ENCODE measurements at regions not wholly inside any gene's neighbourhood (a gene's known extent, or its start where the extent isn't known, plus 50 kb on each side); places are given as distances from the start of the nearest gene placed in this dataset.

DNA sequence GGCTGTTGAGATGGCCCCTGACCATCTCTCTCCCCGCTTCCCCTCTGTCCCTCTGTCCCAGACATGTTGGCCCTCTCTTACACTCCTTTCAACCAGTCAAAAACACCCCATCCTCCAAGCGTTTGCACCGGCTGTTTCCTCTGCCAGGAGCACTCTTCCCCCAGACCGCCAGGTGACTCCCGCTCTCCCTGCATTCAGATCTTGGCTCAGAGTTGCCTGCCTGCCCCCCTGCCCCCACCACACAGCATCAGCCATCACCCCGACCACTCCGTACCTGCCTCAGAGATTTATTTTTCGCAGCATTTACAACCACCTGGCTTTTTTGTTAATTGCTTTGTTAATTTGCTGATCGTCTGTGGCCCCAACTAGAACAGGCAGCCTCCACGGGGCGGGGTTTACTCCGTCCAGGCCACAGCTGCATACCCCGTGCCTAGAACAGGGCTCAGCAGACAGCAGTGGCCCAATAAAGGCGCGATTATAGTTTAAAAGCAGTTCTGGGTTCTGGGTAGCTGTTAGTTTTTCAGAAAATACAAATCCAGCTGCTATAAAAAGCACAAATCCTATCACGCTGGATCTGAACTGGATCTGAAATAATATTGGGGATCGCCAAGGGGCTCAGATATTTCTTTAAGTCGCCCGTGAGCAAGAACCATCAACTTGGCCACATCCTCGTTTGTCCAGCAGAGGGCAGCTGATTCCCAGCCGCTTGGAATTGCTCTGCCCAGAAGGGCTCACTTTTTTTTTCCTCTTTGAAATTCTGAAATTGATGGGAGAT, 173.6 kb downstream of the IRF8 start:
- intact Hi-C loops (cut with micrococcal nuclease): loop anchor here (1.0 to 5.0 kb wide), 3 partner anchors 180 to 448 kb away; no protein-coding TSS in a partner anchor
- RAD21 ChIA-PET (ENCODE audit: low non-redundant PET in 1 of 2, low total read pairs in 2 of 2, uncharacterized antibody in 2 of 2, unreplicated experiment in 2 of 2): interaction anchor here (0.6 to 3.8 kb wide), 9 partner anchors 11 to 453 kb away, joined by 3 to 12 read pairs (median 5); no protein-coding TSS in a partner anchor
- TF ChIP-seq RAD21 (IDR thresholded peaks at IDR 0.05; ENCODE audit: low read depth): peak; percentile 92
- TF ChIP-seq, protein P1, sequence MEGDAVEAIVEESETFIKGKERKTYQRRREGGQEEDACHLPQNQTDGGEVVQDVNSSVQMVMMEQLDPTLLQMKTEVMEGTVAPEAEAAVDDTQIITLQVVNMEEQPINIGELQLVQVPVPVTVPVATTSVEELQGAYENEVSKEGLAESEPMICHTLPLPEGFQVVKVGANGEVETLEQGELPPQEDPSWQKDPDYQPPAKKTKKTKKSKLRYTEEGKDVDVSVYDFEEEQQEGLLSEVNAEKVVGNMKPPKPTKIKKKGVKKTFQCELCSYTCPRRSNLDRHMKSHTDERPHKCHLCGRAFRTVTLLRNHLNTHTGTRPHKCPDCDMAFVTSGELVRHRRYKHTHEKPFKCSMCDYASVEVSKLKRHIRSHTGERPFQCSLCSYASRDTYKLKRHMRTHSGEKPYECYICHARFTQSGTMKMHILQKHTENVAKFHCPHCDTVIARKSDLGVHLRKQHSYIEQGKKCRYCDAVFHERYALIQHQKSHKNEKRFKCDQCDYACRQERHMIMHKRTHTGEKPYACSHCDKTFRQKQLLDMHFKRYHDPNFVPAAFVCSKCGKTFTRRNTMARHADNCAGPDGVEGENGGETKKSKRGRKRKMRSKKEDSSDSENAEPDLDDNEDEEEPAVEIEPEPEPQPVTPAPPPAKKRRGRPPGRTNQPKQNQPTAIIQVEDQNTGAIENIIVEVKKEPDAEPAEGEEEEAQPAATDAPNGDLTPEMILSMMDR (IDR thresholded peaks at IDR 0.05 in 2 of 3, conservative IDR thresholded peaks at IDR 0.05 in 1 of 3; ENCODE audit: borderline replicate concordance in 1 of 3, insufficient read depth in 1 of 3, low read depth in 2 of 3, low read length in 2 of 3): peak; percentile 81 to 96 (median 88)
- TF ChIP-seq EZH2phosphoT487 (IDR thresholded peaks at IDR 0.05; ENCODE audit: borderline replicate concordance): no peak
- TF ChIP-seq POLR2A (IDR thresholded peaks at IDR 0.05; ENCODE audit: borderline replicate concordance, extremely low read depth, insufficient read depth, insufficient read length): no peak
- no peak for TF ChIP-seq TCF7L2 (IDR thresholded peaks at IDR 0.05; ENCODE audit: borderline replicate concordance, extremely low read depth, insufficient read depth, insufficient read length)
- TF ChIP-seq ZNF274 (IDR thresholded peaks at IDR 0.05; ENCODE audit: low read depth, low read length): no peak

More for the DNA sequence above, 173.6 kb downstream of the IRF8 start:
- H3K36me3 ChIP-seq (ENCODE audit: control insufficient read depth in 1 of 2, insufficient read depth in 2 of 2, low read length in 2 of 2): no peaks in the 10 kb centered on the region
- peak overlapping the region; percentile 93 for H2AFZ ChIP-seq (ENCODE audit: low read depth, low read length, poor library complexity, severe bottlenecking)
- no peaks in the 10 kb centered on the region for H4K20me1 ChIP-seq (ENCODE audit: insufficient read depth)
- H3K4me2 ChIP-seq (ENCODE audit: low read length): peak overlapping the region; percentile 46
- no peak overlapping the region; a peak in 1 of 4 replicates for H3K4me3 ChIP-seq (replicated peaks in 1 of 2; ENCODE audit: low read depth in 1 of 2, low read length in 2 of 2)
- H3K9ac ChIP-seq (ENCODE audit: low read length): no peak overlapping the region
- H3K9me2 ChIP-seq (ENCODE audit: insufficient read depth): no peaks in the 10 kb centered on the region
- DNase-seq (ENCODE audit: low read depth, low spot score) (peak; percentile 68), ATAC-seq (peak; percentile 87)
- no TSS peak for BruUV-seq (replicated peaks)
- H3K4me1 ChIP-seq (ENCODE audit: control insufficient read depth in 1 of 2, insufficient read depth in 2 of 2, low read length in 2 of 2): peaks cover 0 to 4% of the 10 kb centered on the region in 2 experiments; a peak in 1 of 4 replicates
- no peaks in the 10 kb centered on the region for H3K79me2 ChIP-seq (ENCODE audit: insufficient read depth, low read length)
- ChIA-PET CTCF (interaction anchor here (0.7 to 3.0 kb wide), 16 partner anchors 10 to 479 kb away, joined by 3 to 79 read pairs (median 4); no protein-coding TSS in a partner anchor), POLR2A (interaction anchor here (0.7 kb wide), 1 partner anchor 19 kb away, joined by 6 read pairs; no protein-coding TSS in a partner anchor)
- H3K9me3 ChIP-seq (ENCODE audit: control insufficient read depth in 1 of 2, insufficient read depth in 1 of 2, low read depth in 1 of 2, low read length in 2 of 2): no peaks in the 10 kb centered on the region
- H3K27me3 ChIP-seq (ENCODE audit: insufficient read depth, low read length): no peaks in the 10 kb centered on the region
- H3K27ac ChIP-seq (ENCODE audit: low read depth, low read length): no peak overlapping the region
